HG03175 (cell line): ENCODE measurements at regions not wholly inside any gene's neighbourhood (a gene's known extent, or its start where the extent isn't known, plus 50 kb on each side); places are given as distances from the start of the nearest gene placed in this dataset.
"Not testable (repeated sequence)": the region's sequence is repeated elsewhere in the genome, so short reads cannot be mapped to it uniquely, and the experiment has no call there.

ENCODE experiments used
- ATAC-seq: cut with Tn5 transposase; IDR thresholded peaks from one replicate; pipeline ENCODE4 v1.9.1; 2021; ENCODE audit warnings: mild to moderate bottlenecking, moderate library complexity; ENCODE audit not compliant: unreplicated experiment

- ATAC-seq: no peak
Observed at GRCh38 chr13:110045202-110045601, 258.8 kb upstream of the IRS2 start.

GRCh38 chr13:110044551-110045111, 258.2 kb upstream of the IRS2 start:
- no peak for ATAC-seq

- ATAC-seq: no peak
Observed at GRCh38 chr13:110042253-110042950, 256.0 kb upstream of the IRS2 start.

- ATAC-seq: not testable (repeated sequence)
Observed at GRCh38 chr13:110041638-110042037, 255.3 kb upstream of the IRS2 start.

- no peak for ATAC-seq
Observed at GRCh38 chr13:110037925-110038573, 251.7 kb upstream of the IRS2 start.

- ATAC-seq: no peak
Observed at GRCh38 chr13:110036060-110036459, 249.7 kb upstream of the IRS2 start.

- ATAC-seq: no peak
Observed at GRCh38 chr13:110034031-110034549, 247.7 kb upstream of the IRS2 start.

- no peak for ATAC-seq
Observed at GRCh38 chr13:110032969-110033368, 246.6 kb upstream of the IRS2 start.

- no peak for ATAC-seq
Observed at GRCh38 chr13:110030394-110030928, 244.1 kb upstream of the IRS2 start.

GRCh38 chr13:110028838-110029621, 242.6 kb upstream of the IRS2 start:
- no peak for ATAC-seq

DNA sequence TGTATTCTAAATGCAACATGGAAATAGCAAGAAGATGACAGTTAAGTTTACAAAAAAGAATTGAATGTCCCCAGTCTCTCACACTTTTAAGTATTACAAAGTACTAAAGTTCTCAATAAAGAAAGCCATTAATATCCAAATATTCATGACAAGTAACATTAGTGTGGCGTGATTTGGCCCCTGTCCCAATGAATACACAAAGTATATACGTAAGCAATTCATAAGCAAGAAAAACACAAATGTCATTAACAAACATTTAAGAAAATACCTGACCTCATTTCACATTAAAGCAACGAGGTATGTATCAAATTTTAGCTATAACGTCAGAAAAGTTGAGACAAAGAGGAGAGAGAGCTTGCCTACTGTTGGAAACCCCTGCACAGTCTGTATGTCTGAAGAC, 241.9 kb upstream of the IRS2 start:
- no peak for ATAC-seq

- ATAC-seq: no peak
Observed at GRCh38 chr13:110027470-110028240, 241.3 kb upstream of the IRS2 start.

DNA sequence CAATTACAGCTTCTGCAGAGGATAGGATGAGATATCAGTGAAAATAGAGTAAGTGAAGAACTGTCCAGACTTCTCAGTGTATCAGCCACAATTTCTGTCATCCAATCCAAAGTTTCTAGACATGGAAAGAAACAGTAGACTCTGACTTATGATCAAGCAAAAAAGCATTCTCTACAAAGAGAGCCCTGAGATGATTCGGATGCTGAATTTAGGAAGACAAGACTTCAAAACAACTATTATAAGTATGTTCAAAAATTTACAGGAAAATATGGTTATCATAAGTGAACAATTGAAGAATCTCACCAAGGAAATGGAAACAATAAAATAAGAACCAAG, 238.2 kb upstream of the IRS2 start:
- ATAC-seq: no peak

GRCh38 chr13:110023729-110024644, 237.6 kb upstream of the IRS2 start:
- no peak for ATAC-seq

GRCh38 chr13:110018009-110018408, 231.6 kb upstream of the IRS2 start:
- no peak for ATAC-seq

DNA sequence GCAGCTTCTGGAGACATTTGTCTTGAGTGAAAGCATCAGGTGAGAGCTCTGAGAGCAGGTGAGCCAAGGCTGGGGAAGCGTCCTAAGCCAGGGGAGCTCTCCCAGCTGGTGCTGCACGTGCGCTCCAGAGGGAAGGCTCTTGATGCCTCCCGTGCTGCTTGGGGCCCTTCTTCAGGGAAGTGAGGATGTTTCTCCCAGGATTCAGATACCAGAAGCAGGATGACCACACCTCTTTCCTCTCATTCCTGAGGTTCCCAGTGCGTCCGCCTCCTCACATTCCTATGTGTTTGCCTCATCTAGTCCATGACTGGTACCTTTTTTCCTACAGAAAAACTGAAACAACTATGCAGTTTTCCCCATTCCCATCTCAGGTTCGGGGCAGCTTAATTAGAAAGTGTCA, 231.0 kb upstream of the IRS2 start:
- no peak for ATAC-seq

DNA sequence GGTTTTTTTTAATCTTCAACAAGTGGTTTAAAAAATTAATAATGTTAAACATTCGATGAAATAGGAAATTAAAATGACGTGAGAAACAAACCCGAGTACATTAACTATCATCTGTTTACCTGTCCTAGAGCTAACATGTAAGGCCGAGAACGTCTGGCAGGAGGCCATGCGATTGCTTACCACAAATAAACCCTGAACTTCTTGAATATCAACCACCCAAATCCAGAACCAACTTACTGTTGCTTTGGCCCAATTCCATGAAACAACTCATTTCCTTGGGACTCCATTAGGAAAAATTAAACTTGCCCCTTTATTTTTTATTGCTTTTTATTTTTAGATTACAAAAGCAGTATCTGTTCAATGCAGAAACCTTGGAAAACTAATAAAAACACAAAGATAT, 228.9 kb upstream of the IRS2 start:
- no peak for ATAC-seq

DNA sequence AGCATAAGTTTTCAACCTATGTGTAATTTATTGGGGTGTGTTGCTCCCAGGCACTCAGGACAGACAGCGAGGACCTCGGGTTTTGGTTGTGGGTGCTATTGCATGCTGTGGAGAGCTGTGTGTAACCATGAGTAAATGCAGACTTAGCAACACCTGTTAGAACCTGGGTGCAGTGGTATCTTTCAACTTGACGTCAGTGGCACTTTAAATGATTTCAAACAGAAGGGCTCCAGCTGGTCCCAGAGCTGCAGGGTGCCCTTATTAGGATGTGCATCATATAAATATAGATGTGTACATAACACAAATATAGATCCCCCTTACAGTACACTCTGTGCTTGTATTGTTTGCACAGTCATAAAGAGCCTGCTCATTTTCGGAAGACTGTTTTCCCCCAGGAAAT, 228.3 kb upstream of the IRS2 start:
- no peak for ATAC-seq

DNA sequence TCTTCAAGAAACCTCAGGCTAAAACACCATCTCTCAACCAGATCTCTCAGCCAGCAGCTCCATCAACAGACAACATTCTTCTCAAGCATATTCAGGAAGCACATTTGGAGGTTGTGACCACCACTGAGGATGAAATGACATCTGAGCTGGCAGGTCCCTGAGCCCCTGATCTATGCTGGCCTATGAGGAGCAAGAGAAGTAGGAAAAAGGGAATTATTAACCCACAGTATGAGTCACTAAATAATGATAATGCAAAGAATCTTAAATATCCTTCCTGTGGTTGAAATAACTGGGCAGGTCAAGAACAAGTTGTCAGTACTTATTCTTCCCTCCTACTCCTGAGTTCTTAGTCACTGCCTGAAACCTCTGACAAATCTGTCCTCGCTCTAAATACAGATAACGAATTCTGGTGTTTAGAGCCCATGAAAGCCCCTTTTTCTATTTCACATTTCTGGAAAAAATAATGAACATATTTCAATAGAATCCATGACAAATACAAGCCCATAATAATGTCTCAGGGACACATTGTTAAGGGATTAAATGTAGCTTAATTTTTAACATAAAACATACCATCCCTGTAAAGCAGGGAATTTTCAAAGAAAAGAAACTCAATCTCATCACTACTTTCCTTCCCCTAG, 225.8 kb upstream of the IRS2 start:
- ATAC-seq: no peak
